ENCODE measurements at regions not wholly inside any gene's neighbourhood (a gene's known extent, or its start where the extent isn't known, plus 50 kb on each side); places are given as distances from the start of the nearest gene placed in this dataset.
"Not testable (repeated sequence)": the region's sequence is repeated elsewhere in the genome, so short reads cannot be mapped to it uniquely, and the experiment has no call there.

- H3K27ac ChIP-seq, result no peak overlapping the region
- TF ChIP-seq ZFX (IDR thresholded peaks at IDR 0.05) (no peak), CTCF (conservative IDR thresholded peaks at IDR 0.05) (no peak)
Observed at GRCh38 chr10:59432207-59432900, 70.0 kb upstream of the FAM13C start.

- not testable (repeated sequence) for H3K27ac ChIP-seq
Observed at GRCh38 chr10:59413795-59414194, 51.4 kb upstream of the FAM13C start.

Data from C4-2B (cell line).